ENCODE measurements at regions not wholly inside any gene's neighbourhood (a gene's known extent, or its start where the extent isn't known, plus 50 kb on each side); places are given as distances from the start of the nearest gene placed in this dataset.

DNA sequence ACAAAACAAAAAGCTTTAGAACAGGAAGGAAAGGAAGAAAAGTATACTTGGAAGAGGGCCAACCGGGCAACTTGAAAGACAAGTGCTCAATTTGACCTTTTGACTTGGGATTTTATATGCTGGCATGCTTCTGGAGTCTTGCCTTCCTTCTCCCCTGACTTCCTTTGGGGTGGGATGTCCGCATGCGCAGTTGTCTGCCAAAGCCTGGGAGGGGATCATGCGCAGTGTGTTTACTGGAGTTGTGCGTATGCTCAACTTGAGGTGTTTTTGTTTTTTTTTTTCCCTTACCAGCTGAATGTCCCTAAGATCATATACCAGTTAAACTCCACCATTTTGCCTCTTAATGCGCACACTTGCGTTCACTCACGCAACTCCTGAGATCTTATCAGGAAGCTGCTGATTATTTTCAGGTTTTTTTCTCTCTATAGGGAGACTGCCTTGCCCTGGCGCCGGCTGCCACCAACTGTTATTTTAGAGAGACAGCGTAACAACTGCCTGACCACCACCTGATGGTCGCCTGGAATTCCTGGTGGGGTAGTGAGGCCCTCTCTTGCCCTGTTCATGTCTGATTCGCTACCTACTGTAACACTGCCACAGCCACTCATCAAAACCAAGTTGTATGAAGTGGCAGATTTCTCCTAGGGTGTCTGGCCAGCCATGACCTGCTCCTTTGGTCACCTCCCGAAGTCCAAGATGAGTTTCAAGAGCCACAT is 138.7 kb upstream of the ZNF644 start:
- TF ChIP-seq, protein P1, sequence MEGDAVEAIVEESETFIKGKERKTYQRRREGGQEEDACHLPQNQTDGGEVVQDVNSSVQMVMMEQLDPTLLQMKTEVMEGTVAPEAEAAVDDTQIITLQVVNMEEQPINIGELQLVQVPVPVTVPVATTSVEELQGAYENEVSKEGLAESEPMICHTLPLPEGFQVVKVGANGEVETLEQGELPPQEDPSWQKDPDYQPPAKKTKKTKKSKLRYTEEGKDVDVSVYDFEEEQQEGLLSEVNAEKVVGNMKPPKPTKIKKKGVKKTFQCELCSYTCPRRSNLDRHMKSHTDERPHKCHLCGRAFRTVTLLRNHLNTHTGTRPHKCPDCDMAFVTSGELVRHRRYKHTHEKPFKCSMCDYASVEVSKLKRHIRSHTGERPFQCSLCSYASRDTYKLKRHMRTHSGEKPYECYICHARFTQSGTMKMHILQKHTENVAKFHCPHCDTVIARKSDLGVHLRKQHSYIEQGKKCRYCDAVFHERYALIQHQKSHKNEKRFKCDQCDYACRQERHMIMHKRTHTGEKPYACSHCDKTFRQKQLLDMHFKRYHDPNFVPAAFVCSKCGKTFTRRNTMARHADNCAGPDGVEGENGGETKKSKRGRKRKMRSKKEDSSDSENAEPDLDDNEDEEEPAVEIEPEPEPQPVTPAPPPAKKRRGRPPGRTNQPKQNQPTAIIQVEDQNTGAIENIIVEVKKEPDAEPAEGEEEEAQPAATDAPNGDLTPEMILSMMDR (IDR thresholded peaks at IDR 0.05 in 2 of 3, conservative IDR thresholded peaks at IDR 0.05 in 1 of 3; ENCODE audit: control insufficient read depth in 2 of 3, extremely low read depth in 1 of 3, insufficient read depth in 1 of 3, low read depth in 3 of 3, low read length in 3 of 3): no peak
- no peak for TF ChIP-seq EP300 (IDR thresholded peaks at IDR 0.05; ENCODE audit: borderline replicate concordance in 1 of 2, control insufficient read depth in 1 of 2, low read depth in 2 of 2, low read length in 2 of 2)
- no peak for TF ChIP-seq CHD2 (IDR thresholded peaks at IDR 0.05; ENCODE audit: borderline replicate concordance, low read depth, low read length)
- no peak for TF ChIP-seq ATF7 (IDR thresholded peaks at IDR 0.05; ENCODE audit: low read depth)
- TF ChIP-seq, protein P2, sequence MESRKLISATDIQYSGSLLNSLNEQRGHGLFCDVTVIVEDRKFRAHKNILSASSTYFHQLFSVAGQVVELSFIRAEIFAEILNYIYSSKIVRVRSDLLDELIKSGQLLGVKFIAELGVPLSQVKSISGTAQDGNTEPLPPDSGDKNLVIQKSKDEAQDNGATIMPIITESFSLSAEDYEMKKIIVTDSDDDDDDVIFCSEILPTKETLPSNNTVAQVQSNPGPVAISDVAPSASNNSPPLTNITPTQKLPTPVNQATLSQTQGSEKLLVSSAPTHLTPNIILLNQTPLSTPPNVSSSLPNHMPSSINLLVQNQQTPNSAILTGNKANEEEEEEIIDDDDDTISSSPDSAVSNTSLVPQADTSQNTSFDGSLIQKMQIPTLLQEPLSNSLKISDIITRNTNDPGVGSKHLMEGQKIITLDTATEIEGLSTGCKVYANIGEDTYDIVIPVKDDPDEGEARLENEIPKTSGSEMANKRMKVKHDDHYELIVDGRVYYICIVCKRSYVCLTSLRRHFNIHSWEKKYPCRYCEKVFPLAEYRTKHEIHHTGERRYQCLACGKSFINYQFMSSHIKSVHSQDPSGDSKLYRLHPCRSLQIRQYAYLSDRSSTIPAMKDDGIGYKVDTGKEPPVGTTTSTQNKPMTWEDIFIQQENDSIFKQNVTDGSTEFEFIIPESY (IDR thresholded peaks at IDR 0.05): no peak
- TF ChIP-seq GATAD2B (conservative IDR thresholded peaks at IDR 0.05; ENCODE audit: low read depth): no peak
- no peak for TF ChIP-seq HDAC6 (IDR thresholded peaks at IDR 0.05; ENCODE audit: unreplicated experiment)
- TF ChIP-seq YY1 (IDR thresholded peaks at IDR 0.05; ENCODE audit: low read depth, low read length): no peak
- no peak for TF ChIP-seq DPF2 (IDR thresholded peaks at IDR 0.05)
- no peak for TF ChIP-seq ESRRA (IDR thresholded peaks at IDR 0.05; ENCODE audit: low read length)
- TF ChIP-seq, protein P3, sequence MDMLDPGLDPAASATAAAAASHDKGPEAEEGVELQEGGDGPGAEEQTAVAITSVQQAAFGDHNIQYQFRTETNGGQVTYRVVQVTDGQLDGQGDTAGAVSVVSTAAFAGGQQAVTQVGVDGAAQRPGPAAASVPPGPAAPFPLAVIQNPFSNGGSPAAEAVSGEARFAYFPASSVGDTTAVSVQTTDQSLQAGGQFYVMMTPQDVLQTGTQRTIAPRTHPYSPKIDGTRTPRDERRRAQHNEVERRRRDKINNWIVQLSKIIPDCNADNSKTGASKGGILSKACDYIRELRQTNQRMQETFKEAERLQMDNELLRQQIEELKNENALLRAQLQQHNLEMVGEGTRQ (IDR thresholded peaks at IDR 0.05; ENCODE audit: borderline replicate concordance, low read depth, low read length): no peak
